Large intestine (tissue), 3 donors: ENCODE measurements at regions not wholly inside any gene's neighbourhood (a gene's known extent, or its start where the extent isn't known, plus 50 kb on each side); places are given as distances from the start of the nearest gene placed in this dataset.

Experiments
- DNase-seq, 2 donors: peaks; one replicate each; pipeline versions ENCODE4 v3.0.0 to v3.0.0-alpha.2; 2013
- H3K27ac ChIP-seq: one replicate; pipeline ENCODE4 v1.5.1; 2013; ENCODE audit warnings: low read length
- H3K27me3 ChIP-seq: 2 replicates; pipeline ENCODE4 v1.6.1; 2013; ENCODE audit warnings: low read length; ENCODE audit not compliant: control insufficient read depth, insufficient read depth
- H3K36me3 ChIP-seq: 2 replicates; pipeline ENCODE4 v1.6.1; 2013; ENCODE audit warnings: low read length; ENCODE audit not compliant: control insufficient read depth, insufficient read depth
- H3K4me1 ChIP-seq: one replicate; pipeline ENCODE4 v1.6.1; 2013; ENCODE audit warnings: low read length; ENCODE audit not compliant: control insufficient read depth, insufficient read depth
- H3K4me3 ChIP-seq: one replicate; pipeline ENCODE4 v1.5.1; 2013; ENCODE audit warnings: low read length
- H3K9me3 ChIP-seq: one replicate; pipeline ENCODE4 v1.6.1; 2013; ENCODE audit warnings: mild to moderate bottlenecking, low read depth, low read length, moderate library complexity; ENCODE audit not compliant: control insufficient read depth
- WGBS: methylation state at CpG from one replicate; pipeline ENCODE4 v1.1.5; 2013; ENCODE audit warnings: low lambda C conversion rate; ENCODE audit not compliant: insufficient coverage; 5-methylcytosine and 5-hydroxymethylcytosine counted together

DNA sequence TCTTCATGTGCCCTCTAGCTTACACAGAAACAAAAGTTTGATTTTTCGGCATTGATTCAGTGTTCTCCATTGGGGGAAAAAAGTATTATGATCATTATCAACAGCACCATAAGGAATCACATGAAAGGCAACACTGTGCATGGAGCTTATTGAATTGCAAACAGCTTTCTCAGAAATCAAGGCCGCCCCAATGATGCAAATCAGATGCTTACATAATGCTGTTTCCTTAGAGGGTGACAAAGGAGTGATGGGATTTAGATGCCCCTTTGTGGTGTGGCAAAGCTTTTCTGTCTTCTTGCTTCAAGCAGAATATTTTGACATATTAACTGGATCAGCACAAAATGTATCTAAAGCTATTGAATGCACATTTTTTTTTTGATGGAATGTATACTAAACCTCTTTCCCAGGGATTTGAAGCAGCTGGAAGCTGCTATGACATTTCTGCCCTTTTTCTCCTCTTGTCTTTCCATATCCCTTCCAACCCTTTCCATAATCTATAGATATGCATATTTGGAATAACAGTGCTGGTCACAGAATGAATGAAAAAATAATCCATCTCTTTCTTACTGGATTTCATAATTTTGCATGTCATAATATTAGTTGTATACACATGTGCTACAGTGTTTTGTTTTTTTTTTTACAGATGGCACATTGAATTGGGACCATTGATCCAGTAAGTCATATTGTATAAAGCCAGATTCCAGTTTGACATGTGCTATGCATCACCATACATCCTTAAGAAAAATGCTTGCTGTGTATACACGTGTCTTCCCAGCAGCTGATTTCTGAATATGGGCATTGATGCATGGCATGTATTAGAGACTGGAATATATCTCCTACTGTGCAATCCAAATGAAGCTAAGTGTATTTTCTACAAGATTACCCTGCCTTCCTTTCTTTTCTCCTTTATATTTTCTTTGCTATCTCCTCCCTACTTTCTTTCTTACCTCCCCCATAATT, 259.7 kb upstream of the DCN start:
- no peaks in the 10 kb centered on the region for H3K9me3 ChIP-seq
- H3K36me3 ChIP-seq = no peaks in the 10 kb centered on the region
- DNase-seq = no peak
- no peaks in the 10 kb centered on the region for H3K27me3 ChIP-seq
- no peaks in the 10 kb centered on the region for H3K4me1 ChIP-seq
- no peak overlapping the region for H3K4me3 ChIP-seq
- WGBS = 80% methylated on average over 2 of the region's 3 CpGs
- H3K27ac ChIP-seq = no peak overlapping the region

DNA sequence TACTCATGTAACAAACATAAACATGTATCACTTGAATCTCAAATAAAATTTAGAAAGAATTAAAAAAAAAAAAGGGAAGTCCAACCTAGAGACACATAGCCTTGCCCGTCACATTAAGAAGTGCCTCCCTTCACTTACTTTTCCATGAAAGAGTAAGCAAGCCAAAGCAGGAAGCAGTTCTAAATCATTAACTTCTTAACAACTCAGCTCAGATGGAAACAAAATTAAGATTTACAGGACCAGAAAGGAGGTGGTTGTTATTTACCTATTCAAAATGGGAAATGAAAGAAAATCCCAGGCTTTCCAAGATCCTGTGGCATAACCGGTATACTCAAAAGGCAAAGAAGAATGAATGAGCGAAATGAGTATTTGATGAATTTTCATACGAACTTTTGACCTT, 258.6 kb upstream of the DCN start:
- H3K27me3 ChIP-seq = no peaks in the 10 kb centered on the region

DNA sequence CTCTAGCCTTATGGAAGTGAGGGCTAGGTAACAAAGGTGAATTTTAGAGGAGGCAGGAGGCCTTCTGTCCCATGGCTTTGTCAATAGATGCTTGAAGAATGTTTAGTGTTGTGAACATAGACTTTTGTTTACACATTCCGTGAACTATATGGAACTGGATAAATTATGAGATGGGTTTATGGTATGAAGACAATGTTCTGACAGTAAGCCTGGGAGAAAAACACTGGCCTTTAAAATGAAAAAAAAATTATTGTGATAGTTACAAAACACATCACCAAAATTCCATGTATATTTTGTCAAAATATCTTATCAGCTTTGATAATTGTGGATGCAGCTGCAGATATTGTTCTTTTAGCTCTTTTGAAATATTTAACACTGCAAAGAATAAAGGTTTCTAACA, 251.5 kb upstream of the DCN start:
- 63% methylated on average over 1 of the region's 1 CpG for WGBS
- Histone ChIP-seq H3K4me3 (no peak overlapping the region), H3K27me3 (no peaks in the 10 kb centered on the region), H3K4me1 (no peaks in the 10 kb centered on the region), H3K9me3 (no peaks in the 10 kb centered on the region), H3K36me3 (no peaks in the 10 kb centered on the region), H3K27ac (no peak overlapping the region)
- DNase-seq = no peak

More for the DNA sequence above, 258.6 kb upstream of the DCN start:
- Histone ChIP-seq H3K9me3 (no peaks in the 10 kb centered on the region), H3K4me3 (no peak overlapping the region), H3K4me1 (no peaks in the 10 kb centered on the region), H3K36me3 (no peaks in the 10 kb centered on the region), H3K27ac (no peak overlapping the region)
- 100% methylated on average over 2 of the region's 4 CpGs for WGBS
- no peak for DNase-seq

DNA sequence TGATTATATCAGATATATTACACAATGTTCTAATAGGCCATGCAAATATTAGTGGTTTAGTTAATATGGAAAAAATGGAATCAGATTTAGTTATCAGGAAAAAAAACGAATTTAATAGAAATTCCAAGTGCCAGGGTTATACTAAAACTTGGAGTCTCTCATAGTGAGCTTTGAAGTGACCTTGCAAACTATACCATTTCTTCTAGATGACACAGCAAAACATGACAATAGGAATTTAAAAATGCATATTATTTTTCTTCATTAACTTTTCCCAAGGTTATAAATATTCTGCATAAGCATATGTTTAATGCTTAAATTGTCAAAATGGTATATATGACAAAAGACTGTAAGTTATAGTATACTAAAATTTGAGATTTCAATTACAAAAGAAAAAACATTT, 250.1 kb upstream of the DCN start:
- 80% methylated on average over 1 of the region's 1 CpG for WGBS
- Histone ChIP-seq H3K27ac (no peak overlapping the region), H3K27me3 (no peaks in the 10 kb centered on the region), H3K4me3 (no peak overlapping the region), H3K4me1 (no peaks in the 10 kb centered on the region), H3K36me3 (no peaks in the 10 kb centered on the region), H3K9me3 (no peaks in the 10 kb centered on the region)
- no peak for DNase-seq

DNA sequence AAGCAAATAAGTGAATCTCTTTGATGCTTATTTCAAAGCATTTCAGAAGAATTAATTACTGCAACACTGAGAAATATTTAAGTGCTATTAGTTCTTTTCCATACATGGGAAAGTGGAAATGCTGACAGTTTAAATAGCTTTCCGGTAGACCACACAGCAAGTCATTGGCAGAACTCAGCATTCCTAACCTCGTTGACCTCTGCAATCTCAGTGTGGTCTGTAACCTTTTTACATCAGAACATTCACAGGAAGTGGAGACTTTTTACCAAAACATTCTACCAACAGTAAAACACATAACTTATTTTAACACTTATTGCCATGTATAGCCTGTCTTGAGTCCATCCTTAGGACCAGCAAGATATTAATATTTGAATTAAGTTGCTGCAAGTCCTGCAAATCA, 249.5 kb upstream of the DCN start:
- Histone ChIP-seq H3K27ac (no peak overlapping the region), H3K9me3 (no peaks in the 10 kb centered on the region), H3K4me3 (no peak overlapping the region), H3K36me3 (no peaks in the 10 kb centered on the region), H3K27me3 (no peaks in the 10 kb centered on the region), H3K4me1 (no peaks in the 10 kb centered on the region)
- DNase-seq = peak in 1 of 2 donors; percentile 26
- no CpG with 5 or more reads among the region's 2 CpGs for WGBS

DNA sequence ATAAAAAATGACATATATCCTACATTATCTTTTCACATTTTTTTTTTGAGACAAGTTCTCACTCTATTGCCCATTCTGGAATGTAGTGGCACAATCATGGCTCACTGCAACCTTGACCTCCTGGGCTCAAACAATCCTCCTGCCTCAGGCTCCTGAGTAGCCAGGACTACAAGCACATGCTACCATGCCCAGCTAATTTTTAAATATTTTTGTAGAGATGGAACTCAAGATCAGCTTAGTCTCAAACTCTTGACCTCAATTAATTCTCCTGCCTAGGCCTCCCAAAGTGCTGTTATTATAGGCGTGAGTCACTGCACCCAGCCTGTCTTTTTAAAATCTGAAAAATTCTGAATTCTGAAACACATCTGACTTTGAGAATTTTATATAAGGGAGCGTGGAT, 241.9 kb upstream of the DCN start:
- H3K4me1 ChIP-seq = peaks cover 12% of the 10 kb centered on the region
- 100% methylated on average over 1 of the region's 2 CpGs for WGBS
- no peaks in the 10 kb centered on the region for H3K9me3 ChIP-seq
- H3K27ac ChIP-seq = no peak overlapping the region
- DNase-seq = no peak
- H3K4me3 ChIP-seq = no peak overlapping the region
- H3K36me3 ChIP-seq = no peaks in the 10 kb centered on the region
- H3K27me3 ChIP-seq = no peaks in the 10 kb centered on the region

DNA sequence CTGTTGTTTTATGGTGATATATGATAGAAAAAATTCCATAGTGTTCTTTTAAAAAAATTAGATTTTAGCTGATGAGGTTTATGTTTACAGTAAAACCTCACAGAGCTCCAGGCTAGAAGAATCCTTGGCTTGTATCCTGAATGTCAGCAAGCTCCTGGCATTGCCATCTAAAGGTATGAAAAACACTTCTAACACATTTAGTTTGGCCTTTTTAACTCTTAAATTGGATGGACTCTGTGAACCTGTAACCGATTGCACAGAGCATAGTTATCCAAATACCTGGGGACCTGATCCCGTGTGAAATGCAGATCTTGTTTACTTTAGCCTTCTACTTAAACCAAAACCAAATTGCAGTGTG, 241.1 kb upstream of the DCN start:
- Histone ChIP-seq H3K27me3 (no peaks in the 10 kb centered on the region), H3K9me3 (no peaks in the 10 kb centered on the region), H3K4me3 (no peak overlapping the region), H3K36me3 (no peaks in the 10 kb centered on the region), H3K27ac (no peak overlapping the region), H3K4me1 (peaks cover 12% of the 10 kb centered on the region)
- DNase-seq = no peak
- 67% methylated on average over 2 of the region's 2 CpGs for WGBS

DNA sequence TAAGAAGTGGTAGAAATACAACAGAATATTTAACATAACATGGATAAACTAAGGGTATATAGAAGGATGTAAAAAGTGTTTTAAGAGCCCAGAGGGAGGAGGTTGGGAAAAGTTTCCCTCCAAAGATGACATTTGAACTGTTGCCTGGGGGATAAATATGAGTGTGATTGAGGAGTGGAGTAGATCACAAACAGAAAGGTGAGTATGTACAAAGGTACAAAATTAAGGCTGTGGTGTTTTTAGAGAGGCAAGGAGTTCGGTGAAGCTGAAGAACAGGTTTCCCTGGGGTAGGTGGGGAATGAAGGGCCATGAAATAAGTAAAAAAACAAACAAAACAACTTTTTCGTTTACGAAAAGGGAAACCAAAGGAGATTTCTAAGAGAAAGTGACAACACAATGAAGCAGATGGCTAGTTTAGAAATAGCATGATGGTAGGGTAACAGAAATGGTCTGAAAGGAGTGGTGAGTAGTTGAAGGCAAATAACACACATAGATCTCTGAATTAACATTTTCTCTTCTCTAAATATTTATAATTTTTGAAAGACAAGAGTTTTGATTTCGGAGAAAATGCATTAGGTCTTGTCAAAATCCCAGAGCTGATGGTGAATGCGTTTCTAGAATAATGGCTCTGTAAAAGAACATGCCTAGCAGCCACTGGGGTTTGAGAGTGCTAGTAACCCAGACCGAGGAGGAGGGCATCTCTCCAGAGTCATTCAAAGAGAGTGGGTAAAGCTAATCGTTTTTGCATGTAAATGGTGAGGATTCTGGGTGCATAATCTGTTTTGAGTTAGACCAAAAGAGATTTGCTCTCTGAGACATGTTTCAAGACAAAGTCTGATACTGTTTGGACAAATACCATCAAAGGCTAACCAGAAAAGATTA, 240.4 kb upstream of the DCN start:
- Histone ChIP-seq H3K36me3 (no peaks in the 10 kb centered on the region), H3K4me3 (no peak overlapping the region), H3K9me3 (no peaks in the 10 kb centered on the region), H3K4me1 (peaks cover 12% of the 10 kb centered on the region), H3K27me3 (no peaks in the 10 kb centered on the region), H3K27ac (peak overlapping the region; percentile 20)
- DNase-seq = no peak
- 55% methylated on average over 4 of the region's 7 CpGs for WGBS

DNA sequence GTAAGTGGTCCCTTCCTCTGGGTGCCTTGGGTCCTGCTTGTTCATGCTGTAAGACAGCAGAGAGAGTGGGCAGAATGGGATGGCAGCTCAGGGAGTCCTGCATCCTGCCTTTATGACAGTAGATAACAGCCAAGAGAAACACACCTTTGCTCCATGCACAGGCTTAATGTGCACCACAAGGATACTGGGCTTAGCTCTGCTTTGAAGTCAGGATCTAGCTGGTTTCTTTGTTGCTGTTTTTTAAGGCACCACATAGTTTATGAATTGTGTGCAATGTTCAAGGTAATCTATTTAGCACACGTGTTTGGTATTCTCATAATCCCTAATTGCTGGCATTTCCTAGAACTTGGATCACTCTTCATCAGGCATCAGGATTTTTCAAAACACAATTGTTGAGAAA, 239.5 kb upstream of the DCN start:
- H3K4me3 ChIP-seq = no peak overlapping the region
- no CpG with 5 or more reads among the region's 1 CpG for WGBS
- H3K9me3 ChIP-seq = no peaks in the 10 kb centered on the region
- DNase-seq = peak; percentile 65 to 81
- peak overlapping the region; percentile 25 for H3K27ac ChIP-seq
- H3K27me3 ChIP-seq = no peaks in the 10 kb centered on the region
- no peaks in the 10 kb centered on the region for H3K36me3 ChIP-seq
- peaks cover 12% of the 10 kb centered on the region for H3K4me1 ChIP-seq

DNA sequence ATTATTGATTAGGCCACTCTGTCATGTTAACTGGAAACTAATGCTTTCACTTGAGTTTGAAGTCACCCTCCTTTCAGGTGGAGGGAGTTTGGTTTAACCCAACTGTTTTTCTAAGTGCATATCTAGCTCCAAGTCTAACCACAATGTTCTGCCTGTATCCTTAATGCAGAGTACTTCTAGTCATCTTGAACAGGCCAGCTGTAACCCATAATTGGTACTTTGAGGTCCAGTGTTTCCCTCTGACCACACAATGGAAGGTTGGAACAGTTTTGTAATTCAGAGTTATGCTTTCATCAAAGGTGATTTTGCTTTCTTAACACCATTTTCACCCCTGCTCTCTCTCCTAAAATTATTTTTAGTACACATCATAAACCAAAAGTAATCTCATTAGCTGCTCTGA, 237.2 kb upstream of the DCN start:
- Histone ChIP-seq H3K4me3 (no peak overlapping the region), H3K27me3 (no peaks in the 10 kb centered on the region), H3K4me1 (peaks cover 12% of the 10 kb centered on the region), H3K27ac (no peak overlapping the region), H3K9me3 (no peaks in the 10 kb centered on the region), H3K36me3 (no peaks in the 10 kb centered on the region)
- no peak for DNase-seq
